ENCODE measurements at regions not wholly inside any gene's neighbourhood (a gene's known extent, or its start where the extent isn't known, plus 50 kb on each side); places are given as distances from the start of the nearest gene placed in this dataset.
"Not testable (repeated sequence)": the region's sequence is repeated elsewhere in the genome, so short reads cannot be mapped to it uniquely, and the experiment has no call there.

DNA sequence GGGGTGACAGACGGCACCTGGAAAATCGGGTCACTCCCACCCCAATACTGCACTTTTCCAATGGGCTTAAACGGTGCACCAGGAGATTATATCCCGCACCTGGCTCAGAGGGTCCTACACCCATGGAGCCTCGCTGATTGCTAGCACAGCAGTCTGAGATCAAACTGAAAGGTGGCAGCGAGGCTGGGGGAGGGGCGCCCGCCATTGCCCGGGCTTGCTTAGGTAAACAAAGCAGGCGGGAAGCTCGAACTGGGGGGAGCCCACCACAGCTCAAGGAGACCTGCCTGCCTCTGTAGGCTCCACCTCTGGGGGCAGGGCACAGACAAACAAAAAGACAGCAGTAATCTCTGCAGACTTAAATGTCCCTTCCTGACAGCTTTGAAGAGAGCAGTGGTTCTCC lies 208.1 kb downstream of the SLC38A4 start:
- not testable (repeated sequence) for DNase-seq

- DNase-seq: no peak
These were observed 208.6 kb downstream of the SLC38A4 start for GRCh38 chr12:46617167-46617566.

DNA sequence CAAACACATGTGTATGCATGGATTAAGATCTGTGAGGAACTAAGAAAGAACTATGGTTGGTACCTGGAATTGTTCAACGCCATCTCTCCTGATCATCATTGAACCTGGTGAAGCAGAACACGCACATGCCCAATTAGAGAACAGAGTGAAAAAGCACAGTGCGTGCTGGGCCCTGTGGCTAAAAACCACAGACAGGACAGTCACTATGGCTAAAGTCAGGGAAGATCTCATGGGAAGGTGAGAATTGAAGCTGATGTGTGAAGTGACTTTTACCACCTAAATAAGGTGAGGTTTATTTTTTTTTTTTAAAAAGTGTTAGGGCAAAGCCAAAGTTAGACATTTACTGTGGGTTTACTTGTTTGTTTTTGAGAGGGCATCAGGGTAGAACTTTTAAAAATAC lies 215.0 kb downstream of the SLC38A4 start:
- no peak for DNase-seq

- no peak for DNase-seq
These were observed 216.1 kb downstream of the SLC38A4 start for GRCh38 chr12:46609674-46610073.

DNA sequence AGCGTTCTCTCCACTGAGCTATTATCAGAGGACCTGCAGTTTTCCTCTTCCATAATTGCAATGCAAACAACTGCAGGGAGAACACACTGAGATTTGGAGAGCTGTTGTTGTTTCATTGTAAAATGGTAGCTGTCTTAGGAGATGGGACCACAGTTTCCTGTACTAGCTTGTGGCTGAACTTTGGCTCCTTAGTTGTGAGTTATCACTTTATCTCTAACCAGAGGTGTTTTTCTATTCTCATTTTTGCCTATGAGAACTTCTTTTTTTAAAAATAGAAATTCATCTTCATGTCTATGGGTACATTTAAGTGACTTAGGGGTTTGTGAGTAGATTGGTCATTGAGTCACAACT lies 216.5 kb downstream of the SLC38A4 start:
- peak; percentile 7 to 18 for DNase-seq

DNA sequence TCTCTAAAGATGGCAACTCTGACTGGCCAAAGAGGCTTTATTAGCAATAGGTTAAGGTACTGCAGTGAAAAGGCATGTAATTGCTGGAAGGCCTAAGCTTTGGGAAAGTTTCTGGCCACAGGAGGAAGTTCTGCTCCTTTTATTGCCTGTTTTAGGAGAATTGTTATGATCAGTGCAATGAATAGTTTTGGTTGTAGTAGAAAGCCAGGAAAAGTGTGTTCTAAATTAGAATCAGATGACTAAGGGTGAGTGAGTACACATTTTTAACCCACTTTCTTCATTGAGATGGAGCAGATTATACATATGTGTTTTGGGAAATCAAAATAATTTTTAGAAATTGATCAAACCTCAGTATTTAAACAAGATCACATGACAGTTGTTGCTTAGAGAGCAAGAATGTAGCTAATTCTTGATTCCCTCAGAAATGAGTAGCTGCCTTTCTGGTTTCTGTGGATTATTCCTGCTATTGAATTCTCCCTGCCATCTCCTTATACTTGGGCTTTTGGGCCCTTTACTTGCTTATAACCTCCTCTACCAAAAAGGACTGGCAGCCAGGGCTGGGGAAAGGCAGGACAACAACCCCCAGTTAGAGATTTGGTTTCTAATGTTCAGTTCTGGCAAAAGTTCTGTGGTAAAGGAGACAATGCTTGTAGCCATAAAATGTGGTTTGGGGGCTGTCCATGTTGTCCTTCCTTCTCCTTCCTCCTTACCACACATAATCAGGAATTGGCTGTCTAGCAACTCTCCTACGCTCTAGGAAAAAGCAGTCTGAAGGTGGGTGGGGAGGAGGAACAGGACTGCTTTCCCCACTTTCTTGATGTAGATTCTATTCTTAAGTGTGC lies 217.1 kb downstream of the SLC38A4 start:
- no peak for DNase-seq

DNA sequence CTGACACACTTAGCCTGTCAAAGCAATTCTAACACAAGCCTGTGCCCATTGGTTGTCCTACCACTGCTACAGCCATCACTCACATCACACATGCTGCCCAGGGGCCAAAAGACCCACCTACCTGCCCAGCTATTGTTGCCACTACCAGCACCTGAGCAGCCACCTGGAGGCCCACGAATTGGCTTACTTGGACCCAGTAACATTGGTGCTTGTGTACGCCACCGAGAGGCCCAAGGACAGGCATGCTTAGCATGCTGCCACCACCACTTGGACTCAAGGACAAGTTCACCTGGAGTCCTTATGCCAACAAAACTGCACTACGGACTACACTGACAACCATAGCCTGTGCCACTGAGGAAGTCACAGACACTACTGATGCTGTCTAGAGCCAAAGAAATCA lies 221.1 kb downstream of the SLC38A4 start:
- no peak for DNase-seq

- no peak for DNase-seq
These were observed 221.9 kb downstream of the SLC38A4 start for GRCh38 chr12:46603776-46604456.

DNA sequence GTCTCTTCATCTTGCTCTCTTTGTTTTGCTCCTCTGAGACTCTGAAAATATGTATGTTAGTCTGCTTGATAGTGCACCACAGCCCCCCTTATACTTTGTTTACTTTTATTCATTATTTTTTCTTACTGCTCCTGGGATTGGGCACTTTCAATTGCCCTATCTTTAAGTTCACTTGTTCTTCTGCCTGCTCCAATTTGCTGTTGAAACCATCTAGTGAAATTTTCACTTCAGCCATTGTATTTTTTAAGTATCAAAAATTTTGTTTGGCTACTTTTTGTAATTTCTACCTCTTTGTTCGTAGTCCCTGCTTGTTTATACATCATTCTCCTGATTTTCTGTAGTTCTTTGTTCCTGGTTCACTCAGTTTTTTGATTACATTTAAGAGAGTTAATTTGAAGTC lies 223.3 kb downstream of the SLC38A4 start:
- DNase-seq: no peak

- DNase-seq: no peak
These were observed 218.6 kb upstream of the SLC38A2 start for GRCh38 chr12:46590991-46591703.

- no peak for DNase-seq
These were observed 213.5 kb upstream of the SLC38A2 start for GRCh38 chr12:46585854-46586621.

GRCh38 chr12:46584098-46584497 lies 211.5 kb upstream of the SLC38A2 start:
- not testable (repeated sequence) for DNase-seq

DNA sequence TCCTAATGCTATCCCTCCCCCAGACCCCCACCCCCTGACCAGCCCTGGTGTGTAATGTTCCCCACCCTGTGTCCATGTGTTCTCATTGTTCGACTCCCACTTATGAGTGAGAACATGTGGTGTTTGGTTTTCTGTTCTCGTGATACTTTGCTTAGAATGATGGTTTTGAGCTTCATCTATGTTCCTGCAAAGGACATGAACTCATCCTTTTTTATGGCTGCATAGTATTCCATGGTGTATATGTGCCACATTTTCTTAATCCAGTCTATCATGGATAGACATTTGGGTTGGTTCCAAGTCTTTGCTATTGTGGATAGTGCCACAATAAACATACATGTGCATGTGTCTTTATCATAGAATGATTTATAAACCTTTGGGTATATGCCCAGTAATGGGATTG lies 209.4 kb upstream of the SLC38A2 start:
- not testable (repeated sequence) for DNase-seq

DNA sequence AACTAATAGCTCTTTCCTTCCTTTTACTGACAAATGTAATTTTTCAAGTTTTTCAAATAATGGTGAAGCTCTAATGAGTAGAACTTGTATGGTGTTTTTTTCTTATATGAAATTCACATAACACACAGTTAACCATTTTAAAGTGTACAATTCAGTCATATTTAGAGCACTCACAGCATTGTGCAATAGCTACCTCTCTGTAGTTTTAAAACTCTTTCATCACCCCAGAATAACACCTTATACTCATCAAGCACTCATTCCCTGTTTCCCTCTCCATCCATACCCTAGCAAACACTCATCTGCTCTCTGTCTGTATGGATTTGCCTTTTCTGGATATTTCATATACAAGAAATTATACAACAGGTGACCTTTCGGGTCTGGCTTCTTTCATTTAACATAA lies 207.9 kb upstream of the SLC38A2 start:
- no peak for DNase-seq

DNA sequence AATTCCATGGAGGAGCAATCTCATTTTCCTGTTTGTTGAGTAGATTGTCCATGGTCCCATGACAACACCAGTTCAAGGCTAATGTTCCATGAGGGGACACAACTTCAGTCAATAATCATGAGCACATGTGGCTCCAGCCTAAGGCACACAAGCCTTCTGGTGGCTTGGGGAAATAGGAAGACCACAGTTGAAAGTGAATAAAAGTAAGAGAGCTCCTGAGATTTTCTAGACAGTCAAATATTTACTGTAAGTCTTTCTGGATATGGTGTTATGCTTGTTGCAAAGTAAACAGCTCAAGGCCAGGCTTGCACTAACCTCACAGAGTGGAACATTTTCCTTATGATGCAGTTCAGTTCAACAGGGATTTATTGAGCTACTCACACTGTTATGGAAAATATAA lies 206.9 kb upstream of the SLC38A2 start:
- no peak for DNase-seq

GRCh38 chr12:46578190-46578982 lies 205.8 kb upstream of the SLC38A2 start:
- DNase-seq: no peak

DNA sequence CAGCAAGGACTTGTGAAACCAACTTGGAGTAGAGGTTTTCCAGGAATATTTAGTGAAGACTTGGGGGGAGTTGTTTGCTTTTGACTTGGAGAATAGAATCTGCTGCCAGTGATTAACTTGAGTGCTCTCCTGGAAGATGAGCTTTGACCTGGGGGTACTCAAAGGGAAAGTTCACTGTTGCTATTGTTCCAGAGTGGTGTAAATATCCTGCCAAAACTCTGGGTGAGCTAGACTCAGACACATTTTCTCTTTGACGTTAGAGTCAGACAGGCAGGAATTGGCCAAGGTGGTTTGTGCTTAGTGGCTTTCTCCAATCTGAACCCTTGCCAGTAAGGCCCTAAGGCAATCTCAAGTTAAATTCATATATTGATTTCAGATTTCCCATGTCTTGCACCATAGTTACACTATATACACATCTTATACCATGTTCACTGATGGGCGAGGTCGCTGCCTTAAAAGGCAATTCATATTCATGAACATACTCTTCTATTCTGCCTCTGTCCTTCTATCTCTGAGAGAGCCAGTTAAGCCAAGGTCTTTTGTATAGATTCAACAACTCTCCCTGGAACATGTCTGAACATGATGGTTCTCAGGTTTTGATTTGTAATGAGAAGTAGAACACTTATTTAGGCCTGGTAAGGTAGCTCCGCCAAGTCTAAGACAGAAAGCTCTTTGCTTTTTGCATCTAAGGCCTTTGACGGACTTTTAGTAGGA lies 204.6 kb upstream of the SLC38A2 start:
- no peak for DNase-seq

DNA sequence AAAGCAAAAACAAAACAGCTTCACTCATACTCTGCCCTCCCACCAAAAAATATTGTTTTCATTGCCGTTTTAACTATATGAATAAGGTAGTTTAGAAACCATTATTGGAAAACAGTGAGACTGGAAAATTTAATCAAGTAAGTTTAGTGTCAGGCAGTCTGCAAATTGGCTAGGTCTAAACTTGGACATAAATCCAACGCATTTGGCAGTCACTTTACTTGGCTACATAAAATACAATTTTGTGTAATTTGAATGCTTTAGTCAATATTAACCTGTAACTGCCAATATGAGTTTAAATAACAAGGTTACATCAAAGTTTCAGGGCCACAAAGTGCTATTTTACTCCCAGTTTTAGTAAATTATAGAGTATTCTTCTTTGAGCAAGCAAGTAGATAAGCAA lies 202.3 kb upstream of the SLC38A2 start:
- no peak for DNase-seq

GRCh38 chr12:46573347-46573658 lies 200.7 kb upstream of the SLC38A2 start:
- no peak for DNase-seq

DNA sequence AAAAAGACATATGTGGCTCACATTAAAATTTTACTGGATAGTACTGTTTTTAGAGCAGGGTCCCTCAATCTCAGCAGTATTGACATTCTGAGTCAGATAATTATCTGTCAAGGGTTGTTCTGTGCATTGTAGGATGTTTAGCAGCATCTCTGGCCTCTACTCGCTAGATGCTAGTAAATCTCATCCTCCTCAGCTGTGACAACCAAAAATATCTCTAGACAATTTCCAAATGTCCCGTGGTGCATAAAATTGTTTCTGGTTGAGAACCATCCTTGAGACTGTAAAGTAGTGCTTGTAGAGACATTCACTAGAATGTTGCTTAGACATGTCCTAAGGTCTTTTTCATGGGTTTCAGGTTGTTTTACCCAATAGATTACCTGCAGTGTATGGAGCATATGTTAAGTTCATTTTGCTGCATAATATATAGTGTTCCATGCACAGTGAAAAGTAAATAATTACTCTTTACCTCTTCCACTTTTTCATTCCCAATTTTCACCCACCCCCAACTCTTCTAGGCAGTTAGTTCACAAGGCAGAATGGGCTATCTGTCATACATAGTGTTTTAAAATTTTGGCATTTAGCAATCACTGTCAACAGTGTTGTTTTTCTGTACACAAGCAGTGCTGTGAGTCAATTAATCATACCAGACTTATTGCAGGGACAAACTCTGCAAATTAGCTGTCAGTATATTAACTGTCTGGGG lies 200.2 kb upstream of the SLC38A2 start:
- no peak for DNase-seq

DNA sequence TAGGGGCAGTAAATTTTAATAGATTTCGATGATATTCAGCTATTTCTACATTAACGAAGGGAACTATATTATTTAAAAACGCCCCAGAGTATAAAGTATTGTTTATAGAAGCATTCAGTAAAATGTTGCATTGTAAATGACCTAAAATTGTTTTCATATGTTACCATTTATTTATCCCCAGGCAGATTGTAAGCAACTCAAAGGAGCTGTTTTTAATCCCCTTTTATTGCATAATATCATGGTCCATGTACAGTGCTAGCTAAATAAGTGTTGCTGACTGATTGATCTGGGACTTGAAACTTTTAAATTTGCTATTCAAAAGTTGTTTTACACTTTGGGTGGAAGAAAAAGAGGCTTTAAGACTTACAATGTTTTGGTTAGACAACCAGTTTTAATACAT lies 199.0 kb upstream of the SLC38A2 start:
- DNase-seq: no peak

Data from Kasumi-1 (cell line).